Astrocyte (in vitro differentiated cells and primary cell): ENCODE measurements at regions not wholly inside any gene's neighbourhood (a gene's known extent, or its start where the extent isn't known, plus 50 kb on each side); places are given as distances from the start of the nearest gene placed in this dataset.

Experiments used
- CTCF ChIP-seq: IDR thresholded peaks from 2 replicates; pipeline ENCODE4 v1.5.1; 2011; ENCODE audit warnings: low read depth, mild to moderate bottlenecking, inconsistent platforms, low read length, moderate library complexity; ENCODE audit not compliant: insufficient read depth
- EZH2 ChIP-seq: IDR thresholded peaks from 2 replicates; pipeline ENCODE4 v1.6.1; 2012; ENCODE audit warnings: mild to moderate bottlenecking, low read length, inconsistent platforms; ENCODE audit not compliant: insufficient read depth

- TF ChIP-seq CTCF = no peak
- TF ChIP-seq EZH2 = no peak
Measured at GRCh38 chr18:72089432-72089831, 454.7 kb downstream of the CBLN2 start.
